ENCODE measurements at regions not wholly inside any gene's neighbourhood (a gene's known extent, or its start where the extent isn't known, plus 50 kb on each side); places are given as distances from the start of the nearest gene placed in this dataset.

DNA sequence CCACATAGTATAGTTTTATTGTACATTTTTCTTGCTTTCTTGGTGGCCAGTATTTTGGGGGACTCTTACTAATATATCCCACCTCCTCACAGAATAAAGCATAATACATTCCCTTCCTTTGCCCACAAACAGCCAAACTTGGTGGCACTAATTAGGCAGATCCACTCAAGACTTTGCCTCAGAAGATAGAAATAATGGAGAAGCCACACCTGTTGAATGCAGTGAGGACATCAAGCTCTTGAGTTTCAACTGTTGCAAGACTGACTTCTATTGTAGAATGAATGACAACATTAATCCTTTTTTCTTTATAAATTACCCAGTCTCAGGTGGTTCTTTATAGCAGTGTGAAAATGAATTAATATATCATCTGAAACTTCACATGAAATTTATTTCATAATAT, 1183.6 kb upstream of the ATXN8OS start:
- no peak for DNase-seq
- H3K27me3 ChIP-seq (ENCODE audit: low read length), result no peaks in the 10 kb centered on the region
- ATAC-seq, result no peak
- no peak overlapping the region for H3K4me3 ChIP-seq (ENCODE audit: low read length)
- CTCF ChIA-PET, result no interaction called here
- H3K27ac ChIP-seq (ENCODE audit: low read length), result no peak overlapping the region
- intact Hi-C loops (cut with micrococcal nuclease), result loop anchor here (10.0 kb wide), 2 partner anchors 179 to 319 kb away; no protein-coding TSS in a partner anchor
- TF ChIP-seq, protein P1, sequence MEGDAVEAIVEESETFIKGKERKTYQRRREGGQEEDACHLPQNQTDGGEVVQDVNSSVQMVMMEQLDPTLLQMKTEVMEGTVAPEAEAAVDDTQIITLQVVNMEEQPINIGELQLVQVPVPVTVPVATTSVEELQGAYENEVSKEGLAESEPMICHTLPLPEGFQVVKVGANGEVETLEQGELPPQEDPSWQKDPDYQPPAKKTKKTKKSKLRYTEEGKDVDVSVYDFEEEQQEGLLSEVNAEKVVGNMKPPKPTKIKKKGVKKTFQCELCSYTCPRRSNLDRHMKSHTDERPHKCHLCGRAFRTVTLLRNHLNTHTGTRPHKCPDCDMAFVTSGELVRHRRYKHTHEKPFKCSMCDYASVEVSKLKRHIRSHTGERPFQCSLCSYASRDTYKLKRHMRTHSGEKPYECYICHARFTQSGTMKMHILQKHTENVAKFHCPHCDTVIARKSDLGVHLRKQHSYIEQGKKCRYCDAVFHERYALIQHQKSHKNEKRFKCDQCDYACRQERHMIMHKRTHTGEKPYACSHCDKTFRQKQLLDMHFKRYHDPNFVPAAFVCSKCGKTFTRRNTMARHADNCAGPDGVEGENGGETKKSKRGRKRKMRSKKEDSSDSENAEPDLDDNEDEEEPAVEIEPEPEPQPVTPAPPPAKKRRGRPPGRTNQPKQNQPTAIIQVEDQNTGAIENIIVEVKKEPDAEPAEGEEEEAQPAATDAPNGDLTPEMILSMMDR (conservative IDR thresholded peaks at IDR 0.05; ENCODE audit: low read depth, low read length), result no peak
- no peak for TF ChIP-seq EZH2phosphoT487 (IDR thresholded peaks at IDR 0.05; ENCODE audit: borderline replicate concordance, low read length)
- no peak for TF ChIP-seq EZH2 (IDR thresholded peaks at IDR 0.05; ENCODE audit: low read length, unreplicated experiment)
- no peak overlapping the region for H3K4me2 ChIP-seq (ENCODE audit: low read length)
- H3K36me3 ChIP-seq (ENCODE audit: low read depth, low read length), result no peaks in the 10 kb centered on the region
- no TSS peak for BruUV-seq (replicated peaks)
- H4K20me1 ChIP-seq (ENCODE audit: low read length), result no peaks in the 10 kb centered on the region
- H3K79me2 ChIP-seq (ENCODE audit: low read length), result no peaks in the 10 kb centered on the region
- H3K9me3 ChIP-seq (ENCODE audit: low read length), result no peaks in the 10 kb centered on the region
- H3K9ac ChIP-seq (ENCODE audit: low read length), result no peak overlapping the region
- H3K4me1 ChIP-seq (ENCODE audit: insufficient read depth, low read length), result no peaks in the 10 kb centered on the region
- H3F3A ChIP-seq (ENCODE audit: low read length, unreplicated experiment), result no peaks in the 10 kb centered on the region
- no peak overlapping the region for H2AFZ ChIP-seq (ENCODE audit: low read length)
- no peaks in the 10 kb centered on the region for H3K9me2 ChIP-seq (replicated peaks; ENCODE audit: low read length)
- POLR2A ChIA-PET (ENCODE audit: unreplicated experiment), result no interaction called here

DNA sequence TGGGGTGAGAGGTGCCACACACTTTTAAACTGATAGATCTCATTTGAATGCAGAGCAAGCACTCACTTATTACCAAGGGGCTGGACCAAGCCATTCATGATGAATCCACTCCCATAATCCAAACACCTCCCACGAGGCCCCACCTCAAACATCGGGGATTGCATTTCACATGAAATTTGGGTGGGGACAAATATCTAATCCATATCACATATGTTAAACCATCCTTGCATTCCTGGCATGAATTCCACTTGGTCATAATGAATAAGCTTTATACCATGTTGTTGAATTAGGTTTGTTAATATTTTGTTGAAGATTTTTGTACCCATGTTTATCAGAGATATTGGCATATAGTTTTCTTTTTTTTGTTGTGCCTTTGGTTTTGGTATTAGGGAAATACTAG, 1198.7 kb upstream of the ATXN8OS start:
- Histone ChIP-seq H3K79me2 (ENCODE audit: low read length) (no peaks in the 10 kb centered on the region), H2AFZ (ENCODE audit: low read length) (no peak overlapping the region), H3K9me2 (replicated peaks; ENCODE audit: low read length) (no peaks in the 10 kb centered on the region), H3K4me3 (ENCODE audit: low read length) (no peak overlapping the region), H3K4me2 (ENCODE audit: low read length) (no peak overlapping the region), H3K27me3 (ENCODE audit: low read length) (no peaks in the 10 kb centered on the region), H3K36me3 (ENCODE audit: low read depth, low read length) (no peaks in the 10 kb centered on the region), H3F3A (ENCODE audit: low read length, unreplicated experiment) (no peaks in the 10 kb centered on the region), H3K4me1 (ENCODE audit: insufficient read depth, low read length) (no peaks in the 10 kb centered on the region), H3K9ac (ENCODE audit: low read length) (no peak overlapping the region), H4K20me1 (ENCODE audit: low read length) (no peaks in the 10 kb centered on the region), H3K27ac (ENCODE audit: low read length) (no peak overlapping the region), H3K9me3 (ENCODE audit: low read length) (no peaks in the 10 kb centered on the region)
- ChIA-PET CTCF (no interaction called here), POLR2A (ENCODE audit: unreplicated experiment) (no interaction called here)
- ATAC-seq (no peak), DNase-seq (no peak)
- TF ChIP-seq EZH2phosphoT487 (IDR thresholded peaks at IDR 0.05; ENCODE audit: borderline replicate concordance, low read length) (no peak), EZH2 (IDR thresholded peaks at IDR 0.05; ENCODE audit: low read length, unreplicated experiment) (no peak)
- TF ChIP-seq, protein P1 (conservative IDR thresholded peaks at IDR 0.05; ENCODE audit: low read depth, low read length), result no peak
- intact Hi-C loops (cut with micrococcal nuclease), result no loop called here
- no TSS peak for BruUV-seq (replicated peaks)

DNA sequence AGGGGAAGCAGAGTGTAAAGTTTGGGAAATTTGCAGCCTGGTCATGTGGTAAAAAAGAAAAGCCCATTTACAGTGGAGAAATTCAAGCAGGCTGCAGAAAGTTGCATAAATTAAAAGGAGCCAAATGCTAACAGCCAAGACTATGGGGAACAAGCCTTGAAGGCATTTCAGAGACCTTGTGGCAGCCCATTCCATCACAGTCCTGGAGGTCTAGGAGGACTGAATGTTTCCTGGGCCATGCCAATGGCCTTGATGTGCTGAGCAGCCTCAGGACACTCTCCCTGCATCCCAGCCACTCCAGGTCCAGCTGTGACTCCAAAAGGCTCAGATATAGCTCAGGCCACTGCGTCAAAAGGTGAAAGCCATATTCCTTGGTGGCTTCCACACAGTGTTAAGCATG, 1202.4 kb upstream of the ATXN8OS start:
- no peaks in the 10 kb centered on the region for H4K20me1 ChIP-seq (ENCODE audit: low read length)
- no peaks in the 10 kb centered on the region for H3K9me2 ChIP-seq (replicated peaks; ENCODE audit: low read length)
- H2AFZ ChIP-seq (ENCODE audit: low read length), result no peak overlapping the region
- no peak overlapping the region for H3K4me2 ChIP-seq (ENCODE audit: low read length)
- BruUV-seq (replicated peaks), result no TSS peak
- ChIA-PET CTCF (no interaction called here), POLR2A (ENCODE audit: unreplicated experiment) (no interaction called here)
- DNase-seq (no peak), ATAC-seq (no peak)
- no peaks in the 10 kb centered on the region for H3K9me3 ChIP-seq (ENCODE audit: low read length)
- no peak overlapping the region for H3K9ac ChIP-seq (ENCODE audit: low read length)
- H3K27ac ChIP-seq (ENCODE audit: low read length), result no peak overlapping the region
- H3K36me3 ChIP-seq (ENCODE audit: low read depth, low read length), result no peaks in the 10 kb centered on the region
- no peak for TF ChIP-seq EZH2phosphoT487 (IDR thresholded peaks at IDR 0.05; ENCODE audit: borderline replicate concordance, low read length)
- TF ChIP-seq, protein P1 (conservative IDR thresholded peaks at IDR 0.05; ENCODE audit: low read depth, low read length), result no peak
- TF ChIP-seq EZH2 (IDR thresholded peaks at IDR 0.05; ENCODE audit: low read length, unreplicated experiment), result no peak
- H3K27me3 ChIP-seq (ENCODE audit: low read length), result no peaks in the 10 kb centered on the region
- no peaks in the 10 kb centered on the region for H3K79me2 ChIP-seq (ENCODE audit: low read length)
- H3K4me1 ChIP-seq (ENCODE audit: insufficient read depth, low read length), result no peaks in the 10 kb centered on the region
- no peaks in the 10 kb centered on the region for H3F3A ChIP-seq (ENCODE audit: low read length, unreplicated experiment)
- intact Hi-C loops (cut with micrococcal nuclease), result no loop called here
- H3K4me3 ChIP-seq (ENCODE audit: low read length), result no peak overlapping the region

Measured in PC-3 (cell line).